ENCODE measurements at regions not wholly inside any gene's neighbourhood (a gene's known extent, or its start where the extent isn't known, plus 50 kb on each side); places are given as distances from the start of the nearest gene placed in this dataset.

DNA sequence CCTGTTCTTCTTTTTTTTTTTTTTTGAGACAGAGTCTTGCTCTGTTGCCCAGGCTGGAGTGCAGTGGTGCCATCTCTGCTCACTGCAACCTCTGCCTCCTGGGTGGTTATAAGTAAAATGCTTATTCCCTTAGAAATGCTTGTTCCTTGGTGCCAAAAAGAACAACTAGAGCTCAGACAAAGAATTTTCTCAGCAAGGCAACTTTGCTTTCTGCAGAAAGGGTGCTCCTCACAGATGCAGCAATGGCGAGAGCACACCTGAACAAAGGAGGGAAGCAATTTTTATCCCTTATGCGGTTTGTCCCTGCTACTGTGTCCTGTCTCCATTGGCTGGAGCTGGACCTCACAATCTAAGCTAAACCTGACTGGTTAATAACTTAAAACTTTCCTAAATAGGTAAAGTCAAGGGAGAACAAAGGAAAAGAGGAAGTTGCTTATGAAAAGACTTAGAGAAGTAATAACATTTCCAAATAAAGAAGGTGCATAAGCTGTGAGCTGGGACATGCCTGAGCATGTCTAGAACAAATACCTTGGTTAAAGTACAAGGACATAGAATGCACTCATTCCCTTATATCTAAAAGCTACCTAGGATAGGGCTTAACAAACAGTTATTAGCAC is 90.0 kb upstream of the PRR5 start:
- TF ChIP-seq POLR2AphosphoS5 (IDR thresholded peaks at IDR 0.05; ENCODE audit: low read depth, low read length) (no peak), SIN3A (IDR thresholded peaks at IDR 0.05; ENCODE audit: borderline replicate concordance, insufficient read depth, low read length) (no peak)

Data from PFSK-1 (cell line).